ENCODE measurements at regions not wholly inside any gene's neighbourhood (a gene's known extent, or its start where the extent isn't known, plus 50 kb on each side); places are given as distances from the start of the nearest gene placed in this dataset.

DNA sequence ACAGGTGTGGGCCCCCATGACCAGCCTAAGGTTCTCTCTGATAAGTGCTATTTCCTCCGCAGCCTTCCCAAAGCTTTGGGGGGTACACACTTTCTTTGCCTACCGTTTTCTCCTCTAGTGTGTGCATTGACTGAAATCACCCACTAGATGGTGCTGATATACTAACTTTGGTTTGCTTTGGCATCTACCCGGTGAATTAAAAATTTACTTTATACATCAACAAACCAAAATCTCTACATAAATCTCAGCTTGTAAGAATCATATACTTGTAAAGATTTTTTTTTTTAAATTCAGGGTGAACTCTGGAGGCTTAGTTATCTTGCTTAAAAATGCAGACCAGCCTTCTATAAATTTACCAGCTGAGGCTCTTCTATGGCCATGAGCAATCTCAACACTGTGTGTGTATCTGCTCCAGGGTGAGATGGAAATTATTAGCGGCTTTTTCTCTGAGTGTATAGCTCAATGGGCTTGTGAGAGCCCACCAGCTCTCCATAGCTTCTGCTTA lies 475.7 kb upstream of the TNC start:
- DNase-seq (ENCODE audit: extremely low read depth, insufficient read length) = no peak
- Histone ChIP-seq H3K4me3 (replicated peaks; ENCODE audit: low read depth, low read length) (no peak overlapping the region), H3K36me3 (ENCODE audit: control insufficient read depth, insufficient read depth, low read length) (no peaks in the 10 kb centered on the region), H3K27me3 (replicated peaks; ENCODE audit: control insufficient read depth, insufficient read depth, low read length) (no peaks in the 10 kb centered on the region)
- TF ChIP-seq, protein P1, sequence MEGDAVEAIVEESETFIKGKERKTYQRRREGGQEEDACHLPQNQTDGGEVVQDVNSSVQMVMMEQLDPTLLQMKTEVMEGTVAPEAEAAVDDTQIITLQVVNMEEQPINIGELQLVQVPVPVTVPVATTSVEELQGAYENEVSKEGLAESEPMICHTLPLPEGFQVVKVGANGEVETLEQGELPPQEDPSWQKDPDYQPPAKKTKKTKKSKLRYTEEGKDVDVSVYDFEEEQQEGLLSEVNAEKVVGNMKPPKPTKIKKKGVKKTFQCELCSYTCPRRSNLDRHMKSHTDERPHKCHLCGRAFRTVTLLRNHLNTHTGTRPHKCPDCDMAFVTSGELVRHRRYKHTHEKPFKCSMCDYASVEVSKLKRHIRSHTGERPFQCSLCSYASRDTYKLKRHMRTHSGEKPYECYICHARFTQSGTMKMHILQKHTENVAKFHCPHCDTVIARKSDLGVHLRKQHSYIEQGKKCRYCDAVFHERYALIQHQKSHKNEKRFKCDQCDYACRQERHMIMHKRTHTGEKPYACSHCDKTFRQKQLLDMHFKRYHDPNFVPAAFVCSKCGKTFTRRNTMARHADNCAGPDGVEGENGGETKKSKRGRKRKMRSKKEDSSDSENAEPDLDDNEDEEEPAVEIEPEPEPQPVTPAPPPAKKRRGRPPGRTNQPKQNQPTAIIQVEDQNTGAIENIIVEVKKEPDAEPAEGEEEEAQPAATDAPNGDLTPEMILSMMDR (IDR thresholded peaks at IDR 0.05; ENCODE audit: insufficient read depth, low read length, poor library complexity, severe bottlenecking) = peak; percentile 67

DNA sequence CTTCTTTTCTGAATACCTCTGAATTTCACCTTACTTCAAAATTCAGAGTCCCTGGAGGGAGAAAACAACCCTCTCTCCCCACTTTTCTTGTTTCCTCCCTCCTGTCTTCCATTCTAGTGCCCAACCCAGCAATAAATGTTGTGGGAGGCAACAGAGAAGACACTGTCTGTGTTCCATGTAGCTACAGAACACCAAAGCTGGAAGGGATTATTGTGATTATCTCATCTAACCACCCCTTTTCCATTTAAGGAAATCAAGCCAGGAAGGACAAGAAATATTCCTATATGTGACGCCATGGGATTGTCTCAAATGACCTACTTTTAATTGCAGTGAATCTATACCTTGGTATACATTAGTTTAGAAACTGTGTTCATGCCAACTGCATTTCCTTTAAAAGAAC lies 476.6 kb upstream of the TNC start:
- no peak for DNase-seq (ENCODE audit: extremely low read depth, insufficient read length)
- TF ChIP-seq, protein P1 (IDR thresholded peaks at IDR 0.05; ENCODE audit: insufficient read depth, low read length, poor library complexity, severe bottlenecking) = no peak
- no peaks in the 10 kb centered on the region for H3K36me3 ChIP-seq (ENCODE audit: control insufficient read depth, insufficient read depth, low read length)
- H3K27me3 ChIP-seq (replicated peaks; ENCODE audit: control insufficient read depth, insufficient read depth, low read length) = no peaks in the 10 kb centered on the region
- H3K4me3 ChIP-seq (replicated peaks; ENCODE audit: low read depth, low read length) = no peak overlapping the region

DNA sequence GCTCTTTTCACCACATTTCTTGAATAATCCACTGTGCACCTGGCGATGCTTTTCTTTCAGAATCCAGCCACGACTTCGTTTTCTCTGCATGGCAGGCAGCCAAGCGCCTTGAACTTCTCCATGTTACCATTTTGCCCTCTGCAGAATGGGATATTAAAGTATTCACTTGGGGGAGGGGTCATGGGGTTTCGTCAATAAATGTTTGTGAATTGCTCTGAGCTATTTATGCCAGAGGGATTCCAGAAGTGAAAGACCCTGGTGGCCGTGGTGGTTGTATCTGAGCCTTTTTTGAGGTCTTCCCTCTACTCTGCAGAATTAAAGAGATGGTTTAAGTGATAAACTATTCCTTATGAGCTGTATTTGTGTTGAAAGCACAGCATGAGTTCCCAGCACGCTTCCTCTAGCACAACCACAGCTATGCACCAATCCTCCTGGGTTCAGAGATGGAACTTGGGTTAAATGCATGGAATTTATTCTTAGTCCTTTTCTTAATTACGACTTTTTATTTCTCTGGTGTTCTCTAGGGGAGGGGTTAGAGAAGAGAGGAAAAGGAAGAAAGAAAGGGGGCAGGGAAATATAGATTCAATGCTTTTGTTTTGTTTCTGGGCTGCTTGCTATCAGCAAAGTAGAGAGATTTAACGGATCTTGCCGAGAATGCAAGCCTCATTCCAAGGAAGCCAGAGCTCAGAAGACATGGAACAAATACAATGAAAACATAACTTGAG lies 478.2 kb upstream of the TNC start:
- no peaks in the 10 kb centered on the region for H3K27me3 ChIP-seq (replicated peaks; ENCODE audit: control insufficient read depth, insufficient read depth, low read length)
- DNase-seq (ENCODE audit: extremely low read depth, insufficient read length) = no peak
- no peak overlapping the region for H3K4me3 ChIP-seq (replicated peaks; ENCODE audit: low read depth, low read length)
- TF ChIP-seq, protein P1 (IDR thresholded peaks at IDR 0.05; ENCODE audit: insufficient read depth, low read length, poor library complexity, severe bottlenecking) = no peak
- H3K36me3 ChIP-seq (ENCODE audit: control insufficient read depth, insufficient read depth, low read length) = no peaks in the 10 kb centered on the region

- Histone ChIP-seq H3K4me3 (replicated peaks; ENCODE audit: low read depth, low read length) (no peak overlapping the region), H3K27me3 (replicated peaks; ENCODE audit: control insufficient read depth, insufficient read depth, low read length) (no peaks in the 10 kb centered on the region), H3K36me3 (ENCODE audit: control insufficient read depth, insufficient read depth, low read length) (no peaks in the 10 kb centered on the region)
- TF ChIP-seq, protein P1 (IDR thresholded peaks at IDR 0.05; ENCODE audit: insufficient read depth, low read length, poor library complexity, severe bottlenecking) = no peak
- no peak for DNase-seq (ENCODE audit: extremely low read depth, insufficient read length)
Observed at GRCh38 chr9:115596746-115597080, 478.8 kb upstream of the TNC start.

- DNase-seq (ENCODE audit: extremely low read depth, insufficient read length) = no peak
- TF ChIP-seq, protein P1 (IDR thresholded peaks at IDR 0.05; ENCODE audit: insufficient read depth, low read length, poor library complexity, severe bottlenecking) = no peak
- no peaks in the 10 kb centered on the region for H3K27me3 ChIP-seq (replicated peaks; ENCODE audit: control insufficient read depth, insufficient read depth, low read length)
- no peaks in the 10 kb centered on the region for H3K36me3 ChIP-seq (ENCODE audit: control insufficient read depth, insufficient read depth, low read length)
- no peak overlapping the region for H3K4me3 ChIP-seq (replicated peaks; ENCODE audit: low read depth, low read length)
Observed at GRCh38 chr9:115597330-115597895, 479.5 kb upstream of the TNC start.

Data from GM06990 (cell line).